CD4-positive, alpha-beta T cell (primary cell): ENCODE measurements at regions not wholly inside any gene's neighbourhood (a gene's known extent, or its start where the extent isn't known, plus 50 kb on each side); places are given as distances from the start of the nearest gene placed in this dataset.

Experiments used
- ATAC-seq: fragments of 200-7000 bp; cut with Tn5 transposase; one replicate; pipeline ENCODE4 v1.10.0; 2022; ENCODE audit warnings: mild to moderate bottlenecking; ENCODE audit not compliant: poor library complexity
- CTCF ChIA-PET: fragments of 350-600 bp; sonication (Branson Sonifier 250); formaldehyde crosslinking; loops from one replicate; lab custom pipeline; 2021; ENCODE audit warnings: antibody characterized with exemption, inconsistent platforms; lab: Charles Lee
- POLR2A ChIA-PET: fragments of 350-600 bp; sonication (Branson Sonifier 250); formaldehyde crosslinking; loops from one replicate; lab custom pipeline; 2021; ENCODE audit warnings: antibody characterized with exemption, inconsistent platforms; lab: Charles Lee
- DNase-seq, 14 experiments: peaks; one replicate each; pipeline ENCODE4 v3.0.0-alpha.2; 2013 to 2020; ENCODE audit warnings: mixed read lengths in 2 of 14
- H3K27ac ChIP-seq, 2 donors: one replicate each; pipeline versions ENCODE4 v1.5.1 to v1.7.0; 2013; ENCODE audit warnings: low read length in 2 of 2, low read depth in 1 of 2, mild to moderate bottlenecking in 1 of 2
- H3K27me3 ChIP-seq, 2 experiments: 1 replicate in 1 of 2; 2 replicates in 1 of 2; pipeline versions ENCODE4 v1.6.1 to v1.7.0; 2013; ENCODE audit warnings: low read length in 2 of 2, control low read depth in 1 of 2, mild to moderate bottlenecking in 1 of 2, moderate library complexity in 1 of 2; ENCODE audit not compliant: insufficient read depth in 2 of 2, control insufficient read depth in 1 of 2
- H3K36me3 ChIP-seq: one replicate; pipeline ENCODE4 v1.6.1; 2013; ENCODE audit warnings: low read length, control low read depth; ENCODE audit not compliant: insufficient read depth
- H3K4me1 ChIP-seq: one replicate; pipeline ENCODE4 v1.6.1; 2013; ENCODE audit warnings: low read length, control low read depth; ENCODE audit not compliant: insufficient read depth
- H3K4me3 ChIP-seq: one replicate; pipeline ENCODE4 v1.5.1; 2013; ENCODE audit warnings: mild to moderate bottlenecking, low read length, moderate library complexity
- H3K9me3 ChIP-seq, 2 experiments: 1 replicate in 1 of 2; 2 replicates in 1 of 2; pipeline versions ENCODE4 v1.6.1 to v1.7.0; 2013; ENCODE audit warnings: low read length in 2 of 2, mild to moderate bottlenecking in 2 of 2, control low read depth in 1 of 2, moderate library complexity in 1 of 2; ENCODE audit not compliant: control insufficient read depth in 1 of 2, insufficient read depth in 1 of 2
- H3K27ac Mint-ChIP-seq: one replicate; pipeline ENCODE4 v1.8.0; 2020; ENCODE audit warnings: mixed read lengths
- H3K27me3 Mint-ChIP-seq: one replicate; pipeline ENCODE4 v1.8.0; 2021; ENCODE audit warnings: mixed read lengths
- H3K36me3 Mint-ChIP-seq: one replicate; pipeline ENCODE4 v1.8.0; 2021; ENCODE audit warnings: low read depth, mixed read lengths
- H3K4me1 Mint-ChIP-seq: one replicate; pipeline ENCODE4 v1.8.0; 2021; ENCODE audit warnings: low read depth, mixed read lengths
- H3K4me3 Mint-ChIP-seq: one replicate; pipeline ENCODE4 v1.8.0; 2020; ENCODE audit warnings: mild to moderate bottlenecking, mixed read lengths
- H3K9me3 Mint-ChIP-seq: one replicate; pipeline ENCODE4 v1.8.0; 2020; ENCODE audit warnings: mixed read lengths
- CTCF ChIP-seq: fragments of 200-600 bp; IDR thresholded peaks from one replicate; pipeline ENCODE4 v1.8.0; 2022; ENCODE audit warnings: antibody characterized with exemption, mild to moderate bottlenecking
- intact Hi-C, 2 experiments: fragments of 100-400 bp; cut with DNase I in 1 of 2; cut with micrococcal nuclease in 1 of 2; formaldehyde crosslinking; loops; one replicate each; pipeline versions ENCODE4 v1.15.1 to v1.9.0; 2023 to 2025; cut with DNase I, micrococcal nuclease

GRCh38 chr17:34166352-34166751, 88.7 kb upstream of the CCL2 start:
- Histone ChIP-seq H3K4me1 (no peaks in the 10 kb centered on the region), H3K27me3 (peaks cover 0 to 3% of the 10 kb centered on the region in 2 experiments), H3K4me3 (no peak overlapping the region), H3K36me3 (no peaks in the 10 kb centered on the region), H3K9me3 (no peaks in the 10 kb centered on the region), H3K27ac (no peak overlapping the region)
- Mint-ChIP-seq H3K9me3 (no peaks in the 10 kb centered on the region), H3K4me3 (no peak overlapping the region), H3K4me1 (no peaks in the 10 kb centered on the region), H3K36me3 (no peaks in the 10 kb centered on the region), H3K27ac (no peak overlapping the region), H3K27me3 (peaks cover 29% of the 10 kb centered on the region)
- DNase-seq (no peak), ATAC-seq (no peak)
- POLR2A ChIA-PET, result no interaction called here
- CTCF ChIA-PET, result no interaction called here
- no peak for TF ChIP-seq CTCF
- intact Hi-C loops, result no loop called here

GRCh38 chr17:34167354-34167753, 87.7 kb upstream of the CCL2 start:
- no peak for TF ChIP-seq CTCF
- H3K27ac ChIP-seq, result no peak overlapping the region
- no peaks in the 10 kb centered on the region for H3K36me3 ChIP-seq
- ChIA-PET CTCF (no interaction called here), POLR2A (no interaction called here)
- intact Hi-C loops, result no loop called here
- Mint-ChIP-seq H3K4me3 (no peak overlapping the region), H3K27me3 (peaks cover 26% of the 10 kb centered on the region), H3K27ac (no peak overlapping the region), H3K4me1 (no peaks in the 10 kb centered on the region), H3K9me3 (no peaks in the 10 kb centered on the region), H3K36me3 (no peaks in the 10 kb centered on the region)
- no peak overlapping the region for H3K4me3 ChIP-seq
- ATAC-seq, result no peak
- no peaks in the 10 kb centered on the region for H3K4me1 ChIP-seq
- H3K9me3 ChIP-seq, result no peaks in the 10 kb centered on the region
- H3K27me3 ChIP-seq, result peaks cover 0 to 3% of the 10 kb centered on the region in 2 experiments
- no peak for DNase-seq

- Mint-ChIP-seq H3K36me3 (no peaks in the 10 kb centered on the region), H3K4me1 (no peaks in the 10 kb centered on the region), H3K27ac (no peak overlapping the region), H3K4me3 (no peak overlapping the region), H3K27me3 (peaks cover 26% of the 10 kb centered on the region), H3K9me3 (no peaks in the 10 kb centered on the region)
- Histone ChIP-seq H3K4me1 (no peaks in the 10 kb centered on the region), H3K4me3 (no peak overlapping the region), H3K36me3 (no peaks in the 10 kb centered on the region), H3K27ac (no peak overlapping the region), H3K27me3 (no peaks in the 10 kb centered on the region), H3K9me3 (no peaks in the 10 kb centered on the region)
- POLR2A ChIA-PET, result no interaction called here
- ATAC-seq (no peak), DNase-seq (no peak)
- intact Hi-C loops, result no loop called here
- CTCF ChIA-PET, result no interaction called here
- no peak for TF ChIP-seq CTCF
Measured at GRCh38 chr17:34168989-34169388, 86.1 kb upstream of the CCL2 start.
